ENCODE measurements at regions not wholly inside any gene's neighbourhood (a gene's known extent, or its start where the extent isn't known, plus 50 kb on each side); places are given as distances from the start of the nearest gene placed in this dataset.

- TF ChIP-seq POLR2A (IDR thresholded peaks at IDR 0.05), result no peak
- no peak for TF ChIP-seq CTCF (IDR thresholded peaks at IDR 0.05)
- no peak for TF ChIP-seq POLR2AphosphoS5 (IDR thresholded peaks at IDR 0.05)
Observed at GRCh38 chr1:116309090-116309870, 63.8 kb upstream of the ATP1A1 start.
